ENCODE measurements at regions not wholly inside any gene's neighbourhood (a gene's known extent, or its start where the extent isn't known, plus 50 kb on each side); places are given as distances from the start of the nearest gene placed in this dataset.

DNA sequence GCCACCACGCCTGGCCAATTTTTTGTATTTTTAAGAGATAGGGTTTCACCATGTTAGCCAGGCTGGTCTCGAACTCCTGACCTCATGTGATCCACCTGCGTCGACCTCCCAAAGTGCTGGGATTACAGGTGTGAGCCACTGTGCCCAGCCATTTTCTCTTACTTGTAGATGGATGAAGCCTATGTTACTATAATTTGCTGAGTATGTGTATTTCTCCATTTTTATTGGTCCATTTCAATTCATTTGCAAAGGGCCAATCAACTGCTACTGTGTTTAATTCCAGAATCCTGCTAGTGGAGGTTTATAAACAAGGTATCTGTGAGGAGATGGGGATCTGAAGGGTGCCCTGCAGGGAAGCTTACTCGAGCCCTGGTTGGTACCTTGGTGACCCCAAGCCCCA lies 101.7 kb upstream of the MAX start:
- Histone ChIP-seq H3K36me3 (ENCODE audit: control insufficient read depth, insufficient read depth, low read length) (no peaks in the 10 kb centered on the region), H3K27me3 (ENCODE audit: control insufficient read depth, insufficient read depth, low read length) (no peaks in the 10 kb centered on the region), H2AK9ac (replicated peaks; ENCODE audit: low read depth, low read length, poor library complexity) (no peak overlapping the region), H3K4me1 (ENCODE audit: control insufficient read depth, insufficient read depth, low read length) (peaks cover 6% of the 10 kb centered on the region), H3K9me1 (ENCODE audit: insufficient read depth, low read length) (peaks cover 7% of the 10 kb centered on the region; the same call in 1 of the 2 replicates), H3K9me3 (ENCODE audit: control insufficient read depth, insufficient read depth, low read length) (no peaks in the 10 kb centered on the region), H3K23ac (ENCODE audit: low read depth, low read length) (no peak overlapping the region), H3K4me2 (ENCODE audit: low read depth, low read length) (no peak overlapping the region), H4K20me1 (ENCODE audit: insufficient read depth, low read length) (no peaks in the 10 kb centered on the region), H3K56ac (ENCODE audit: extremely low read depth, insufficient read depth, low read length) (no peak overlapping the region), H3K4ac (ENCODE audit: low read depth, low read length) (no peak overlapping the region), H3K27ac (ENCODE audit: insufficient read depth, low read length) (no peak overlapping the region), H2BK5ac (ENCODE audit: low read depth, low read length, poor library complexity, severe bottlenecking) (no peak overlapping the region), H4K8ac (ENCODE audit: low read depth in 2 of 2, low read length in 2 of 2) (no peak overlapping the region), H3K9ac (ENCODE audit: low read depth, low read length) (no peak overlapping the region), H3K4me3 (ENCODE audit: insufficient read depth, low read depth, low read length) (no peak overlapping the region), H2BK20ac (ENCODE audit: low read depth, low read length) (no peak overlapping the region), H2BK15ac (ENCODE audit: low read depth, low read length) (no peak overlapping the region), H3K79me1 (ENCODE audit: low read depth in 1 of 2, low read length in 2 of 2) (no peaks in the 10 kb centered on the region), H4K91ac (ENCODE audit: insufficient read depth, low read depth, low read length) (no peak overlapping the region), H2AFZ (replicated peaks; ENCODE audit: low read length, poor library complexity) (no peak overlapping the region), H3K18ac (ENCODE audit: low read depth, low read length) (no peak overlapping the region), H4K5ac (ENCODE audit: low read depth, low read length) (no peak overlapping the region), H2BK120ac (ENCODE audit: low read depth, low read length) (no peak overlapping the region), H3K14ac (replicated peaks; ENCODE audit: low read depth, low read length) (no peak overlapping the region), H2AK5ac (ENCODE audit: low read depth, low read length) (no peak overlapping the region)
- CTCF ChIA-PET = no interaction called here
- dilution Hi-C loops (cut with HindIII; ENCODE audit: low sequenced_read_pairs, unreplicated experiment) (no loop called here), intact Hi-C loops (cut with micrococcal nuclease) (no loop called here), in situ Hi-C loops (cut with MboI; ENCODE audit: low sequenced_read_pairs) (no loop called here)
- no peak for ATAC-seq (ENCODE audit: low read depth)
- DNase-seq = no peak
- 90% methylated on average over 2 of the region's 5 CpGs; no CpG with 5 or more reads in 1 of the 2 experiments for WGBS, 2 experiments (ENCODE audit: extremely low coverage in 2 of 2, insufficient read length in 1 of 2)
- POLR2A ChIA-PET (ENCODE audit: unreplicated experiment) = no interaction called here
- BruUV-seq (replicated peaks) = no TSS peak
- TF ChIP-seq NFE2L2 (IDR thresholded peaks at IDR 0.05; ENCODE audit: low read depth, low read length) (no peak), FOS (IDR thresholded peaks at IDR 0.05; ENCODE audit: low read depth, low read length) (no peak), MAFK (IDR thresholded peaks at IDR 0.05; ENCODE audit: low read depth, low read length) (peak; percentile 70)

All from IMR-90 (cell line).